Prostate gland (tissue), 2 donors: ENCODE measurements at regions not wholly inside any gene's neighbourhood (a gene's known extent, or its start where the extent isn't known, plus 50 kb on each side); places are given as distances from the start of the nearest gene placed in this dataset.

ENCODE experiments used
- DNase-seq: peaks from one replicate; pipeline ENCODE4 v3.0.0-alpha.2; 2019; ENCODE audit warnings: low spot score
- H3K27ac ChIP-seq, 2 donors: fragments of 200-600 bp; sonication (generic); 2 replicates each; pipeline ENCODE4 v1.5.1; 2017 to 2019
- H3K27me3 ChIP-seq: fragments of 200-600 bp; sonication (generic); replicated peaks from 2 replicates; pipeline ENCODE4 v1.5.1; 2019; ENCODE audit not compliant: insufficient read depth
- H3K36me3 ChIP-seq, 2 donors: fragments of 200-600 bp; sonication (generic); 1 replicate in 1 of 2; 2 replicates in 1 of 2; pipeline versions ENCODE4 v1.5.1 to v1.8.1; 2017 to 2019
- H3K4me1 ChIP-seq: fragments of 200-600 bp; sonication (generic); replicated peaks from 2 replicates; pipeline ENCODE4 v1.5.1; 2019
- H3K4me3 ChIP-seq, 2 donors: fragments of 200-600 bp; sonication (generic); 2 replicates each; pipeline ENCODE4 v1.5.1; 2017 to 2019
- H3K9me3 ChIP-seq: fragments of 200-600 bp; sonication (generic); 2 replicates; pipeline ENCODE4 v1.5.1; 2017
- POLR2A ChIP-seq: fragments of 450-650 bp; IDR thresholded peaks from one replicate; pipeline ENCODE4 v1.6.1; 2016; ENCODE audit warnings: antibody characterized with exemption, mild to moderate bottlenecking
- POLR2AphosphoS5 ChIP-seq: sonication (generic); formaldehyde crosslinking; IDR thresholded peaks from one replicate; pipeline ENCODE4 v1.6.1; 2017; ENCODE audit warnings: antibody characterized with exemption
- WGBS: methylation state at CpG from one replicate; pipeline ENCODE4 v1.1.5; 2018; 5-methylcytosine and 5-hydroxymethylcytosine counted together
- intact Hi-C: fragments of 100-400 bp; cut with DNase I; formaldehyde crosslinking; loops from one replicate; pipeline ENCODE4 v1.14.2; 2022
- TF ChIP-seq, protein P1 (sequence below), 4 experiments: fragments of 200-600 bp in 2 of 4; fragments of 450-650 bp in 2 of 4; sonication (generic) in 2 of 4; IDR thresholded peaks; 1 replicate in 3 of 4; 2 replicates in 1 of 4; pipeline ENCODE4 v1.5.1; 2016 to 2019; ENCODE audit warnings: antibody characterized with exemption in 4 of 4, mild to moderate bottlenecking in 2 of 4, moderate library complexity in 2 of 4

DNA sequence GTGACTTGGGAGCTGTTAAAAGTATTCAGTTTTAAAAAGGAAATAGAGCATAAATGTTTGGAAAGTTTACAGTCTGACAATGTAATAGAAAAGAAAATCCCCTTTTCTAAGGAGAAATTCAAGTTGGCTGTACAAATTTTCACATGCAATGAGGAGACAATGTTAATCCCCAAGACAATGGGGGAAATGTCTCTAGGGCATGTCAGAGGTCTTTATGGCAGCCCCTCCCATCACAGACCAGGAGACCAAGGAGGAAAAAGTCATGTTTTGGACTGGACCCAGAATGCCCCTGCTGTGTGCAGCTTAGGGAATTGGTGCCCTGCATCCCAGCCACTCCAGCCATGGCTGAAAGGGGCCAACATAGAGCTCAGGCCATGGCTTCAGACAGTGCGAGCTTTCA, 831.1 kb upstream of the ADGRL3 start:
- intact Hi-C loops, result no loop called here
- H3K27ac ChIP-seq, result no peak overlapping the region
- no peak for DNase-seq
- H3K27me3 ChIP-seq, result no peaks in the 10 kb centered on the region
- no peaks in the 10 kb centered on the region for H3K9me3 ChIP-seq
- H3K4me1 ChIP-seq, result no peaks in the 10 kb centered on the region
- 86% methylated on average over 1 of the region's 1 CpG for WGBS
- H3K4me3 ChIP-seq, result no peak overlapping the region
- H3K36me3 ChIP-seq, result no peaks in the 10 kb centered on the region
- TF ChIP-seq POLR2A (no peak), POLR2AphosphoS5 (no peak)
- TF ChIP-seq, protein P1, sequence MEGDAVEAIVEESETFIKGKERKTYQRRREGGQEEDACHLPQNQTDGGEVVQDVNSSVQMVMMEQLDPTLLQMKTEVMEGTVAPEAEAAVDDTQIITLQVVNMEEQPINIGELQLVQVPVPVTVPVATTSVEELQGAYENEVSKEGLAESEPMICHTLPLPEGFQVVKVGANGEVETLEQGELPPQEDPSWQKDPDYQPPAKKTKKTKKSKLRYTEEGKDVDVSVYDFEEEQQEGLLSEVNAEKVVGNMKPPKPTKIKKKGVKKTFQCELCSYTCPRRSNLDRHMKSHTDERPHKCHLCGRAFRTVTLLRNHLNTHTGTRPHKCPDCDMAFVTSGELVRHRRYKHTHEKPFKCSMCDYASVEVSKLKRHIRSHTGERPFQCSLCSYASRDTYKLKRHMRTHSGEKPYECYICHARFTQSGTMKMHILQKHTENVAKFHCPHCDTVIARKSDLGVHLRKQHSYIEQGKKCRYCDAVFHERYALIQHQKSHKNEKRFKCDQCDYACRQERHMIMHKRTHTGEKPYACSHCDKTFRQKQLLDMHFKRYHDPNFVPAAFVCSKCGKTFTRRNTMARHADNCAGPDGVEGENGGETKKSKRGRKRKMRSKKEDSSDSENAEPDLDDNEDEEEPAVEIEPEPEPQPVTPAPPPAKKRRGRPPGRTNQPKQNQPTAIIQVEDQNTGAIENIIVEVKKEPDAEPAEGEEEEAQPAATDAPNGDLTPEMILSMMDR (IDR thresholded peaks at IDR 0.05), result no peak

DNA sequence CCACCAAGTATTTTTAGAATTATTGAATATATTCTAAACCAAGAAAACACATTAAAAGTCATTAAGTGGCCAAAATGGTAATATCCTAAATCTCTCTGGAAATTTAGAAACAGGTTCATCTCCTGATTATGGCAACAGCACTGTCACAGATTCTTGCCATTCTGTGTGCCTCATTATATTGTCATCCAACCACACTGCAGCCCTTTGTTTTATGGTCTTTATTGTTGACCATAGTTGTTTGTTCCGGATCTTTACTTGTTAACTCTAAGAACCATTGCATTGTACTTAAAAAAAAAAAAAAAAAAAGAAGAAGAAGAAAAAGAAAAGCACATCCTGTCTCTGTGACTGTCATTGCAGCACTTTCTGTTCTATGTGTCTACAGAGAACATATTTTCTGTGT, 822.1 kb upstream of the ADGRL3 start:
- TF ChIP-seq POLR2AphosphoS5 (no peak), POLR2A (no peak)
- TF ChIP-seq, protein P1 (IDR thresholded peaks at IDR 0.05), result no peak
- H3K36me3 ChIP-seq, result no peaks in the 10 kb centered on the region
- no peak overlapping the region for H3K4me3 ChIP-seq
- H3K27me3 ChIP-seq, result no peaks in the 10 kb centered on the region
- DNase-seq, result no peak
- no peaks in the 10 kb centered on the region for H3K9me3 ChIP-seq
- no peak overlapping the region for H3K27ac ChIP-seq
- intact Hi-C loops, result no loop called here
- WGBS, result 32% methylated on average over 1 of the region's 1 CpG
- H3K4me1 ChIP-seq, result no peaks in the 10 kb centered on the region

DNA sequence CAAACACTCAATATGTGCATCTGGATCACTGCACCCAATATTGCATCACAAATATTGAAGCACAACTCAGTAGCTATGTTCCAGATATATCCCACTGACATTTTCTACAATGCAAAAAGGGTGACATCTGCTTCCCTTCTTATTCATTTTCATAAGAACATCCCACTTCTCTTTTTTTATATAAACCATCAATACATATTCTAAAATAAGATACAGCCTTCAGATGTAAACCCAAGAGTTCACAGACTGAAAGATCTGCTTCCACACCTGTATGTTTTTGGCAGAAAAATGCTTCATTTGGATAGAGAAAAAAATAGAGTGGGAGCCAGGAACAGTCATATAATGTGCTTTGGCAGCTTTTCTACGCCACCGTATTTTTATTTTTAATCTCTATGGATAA, 815.6 kb upstream of the ADGRL3 start:
- Histone ChIP-seq H3K27ac (no peak overlapping the region), H3K36me3 (no peaks in the 10 kb centered on the region), H3K4me3 (no peak overlapping the region), H3K27me3 (no peaks in the 10 kb centered on the region), H3K9me3 (no peaks in the 10 kb centered on the region), H3K4me1 (no peaks in the 10 kb centered on the region)
- DNase-seq, result no peak
- 69% methylated on average over 2 of the region's 2 CpGs for WGBS
- TF ChIP-seq POLR2AphosphoS5 (no peak), POLR2A (no peak)
- TF ChIP-seq, protein P1 (IDR thresholded peaks at IDR 0.05), result no peak
- intact Hi-C loops, result no loop called here

DNA sequence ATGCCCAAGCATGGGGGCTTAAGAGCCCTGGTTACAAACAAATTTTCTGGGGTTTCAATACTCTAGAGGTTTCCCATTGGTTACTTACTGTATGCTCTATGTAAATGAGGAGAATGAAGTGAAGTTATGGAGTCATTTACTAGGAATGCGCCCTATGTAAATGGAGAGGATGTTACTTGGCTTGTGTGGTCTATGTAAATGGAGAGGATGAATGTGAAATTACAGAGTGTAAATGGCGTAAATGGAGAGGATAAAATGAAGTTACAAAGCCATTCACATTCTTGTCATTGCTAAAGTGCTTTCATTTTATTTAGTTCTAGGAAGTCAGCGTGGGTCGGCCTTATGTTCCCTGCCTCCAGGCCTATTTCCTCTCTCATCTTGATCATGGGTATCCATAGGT, 810.5 kb upstream of the ADGRL3 start:
- WGBS, result 89% methylated on average over 4 of the region's 4 CpGs
- no peak for TF ChIP-seq POLR2A
- Histone ChIP-seq H3K4me3 (no peak overlapping the region), H3K9me3 (no peaks in the 10 kb centered on the region), H3K36me3 (no peaks in the 10 kb centered on the region), H3K4me1 (no peaks in the 10 kb centered on the region), H3K27ac (no peak overlapping the region), H3K27me3 (no peaks in the 10 kb centered on the region)
- no peak for DNase-seq
- intact Hi-C loops, result no loop called here

DNA sequence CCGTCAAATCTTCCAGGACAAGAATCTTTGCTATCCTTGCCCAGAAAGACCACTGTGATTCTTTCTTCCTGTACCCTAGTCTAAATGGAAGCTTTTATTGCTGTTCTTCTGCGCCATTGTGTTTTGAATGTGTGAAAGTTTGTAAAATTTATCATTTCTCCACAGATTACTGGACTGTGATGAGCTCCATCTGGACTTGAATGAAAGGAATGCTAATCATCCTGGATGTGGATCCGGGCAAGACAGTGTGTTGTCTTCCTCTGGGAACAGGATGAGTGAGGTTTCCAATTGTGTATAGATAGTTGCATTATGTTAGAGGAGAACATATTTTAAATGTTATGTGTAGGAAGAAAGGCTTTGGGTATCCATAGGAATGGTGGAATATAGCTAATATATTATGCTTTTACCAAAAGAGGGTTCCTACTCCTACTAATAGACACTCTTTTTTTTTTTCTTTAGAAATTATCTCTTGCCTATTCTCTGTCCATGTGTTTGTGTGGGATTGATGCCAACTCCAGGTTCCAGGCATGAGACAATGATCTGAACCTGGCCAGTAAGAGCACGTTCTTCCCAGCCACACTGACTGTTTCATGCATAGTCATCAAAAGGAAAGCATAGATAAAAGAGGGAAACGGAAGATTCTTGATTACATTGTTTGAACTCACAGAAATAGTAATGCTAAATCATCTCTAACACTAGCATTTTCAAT, 803.6 kb upstream of the ADGRL3 start:
- intact Hi-C loops, result no loop called here
- 48% methylated on average over 5 of the region's 5 CpGs for WGBS

More for the DNA sequence above, 803.6 kb upstream of the ADGRL3 start:
- Histone ChIP-seq H3K27me3 (no peaks in the 10 kb centered on the region), H3K4me3 (no peak overlapping the region), H3K36me3 (no peaks in the 10 kb centered on the region), H3K4me1 (no peaks in the 10 kb centered on the region), H3K27ac (no peak overlapping the region), H3K9me3 (no peaks in the 10 kb centered on the region)
- DNase-seq, result no peak
- TF ChIP-seq, protein P1 (IDR thresholded peaks at IDR 0.05), result no peak
- TF ChIP-seq POLR2A (no peak), POLR2AphosphoS5 (no peak)
